Erythroblast (primary cell): ENCODE measurements at regions not wholly inside any gene's neighbourhood (a gene's known extent, or its start where the extent isn't known, plus 50 kb on each side); places are given as distances from the start of the nearest gene placed in this dataset.

Experiments used
- DNase-seq, 2 experiments: peaks; one replicate each; lab custom pipeline; 2025; lab: John Stamatoyannopoulos, UW
- GATA1 ChIP-seq: IDR thresholded peaks from 2 replicates; pipeline ENCODE4 v1.6.1; 2011; ENCODE audit warnings: low read depth, mild to moderate bottlenecking, control low read depth, low read length, moderate library complexity
- POLR2A ChIP-seq: IDR thresholded peaks from 2 replicates; pipeline ENCODE4 v1.6.1; 2011; ENCODE audit warnings: mild to moderate bottlenecking, low read length

GRCh38 chr9:115223471-115223870, 105.5 kb upstream of the TNC start:
- DNase-seq = no peak
- TF ChIP-seq POLR2A (no peak), GATA1 (no peak)

DNA sequence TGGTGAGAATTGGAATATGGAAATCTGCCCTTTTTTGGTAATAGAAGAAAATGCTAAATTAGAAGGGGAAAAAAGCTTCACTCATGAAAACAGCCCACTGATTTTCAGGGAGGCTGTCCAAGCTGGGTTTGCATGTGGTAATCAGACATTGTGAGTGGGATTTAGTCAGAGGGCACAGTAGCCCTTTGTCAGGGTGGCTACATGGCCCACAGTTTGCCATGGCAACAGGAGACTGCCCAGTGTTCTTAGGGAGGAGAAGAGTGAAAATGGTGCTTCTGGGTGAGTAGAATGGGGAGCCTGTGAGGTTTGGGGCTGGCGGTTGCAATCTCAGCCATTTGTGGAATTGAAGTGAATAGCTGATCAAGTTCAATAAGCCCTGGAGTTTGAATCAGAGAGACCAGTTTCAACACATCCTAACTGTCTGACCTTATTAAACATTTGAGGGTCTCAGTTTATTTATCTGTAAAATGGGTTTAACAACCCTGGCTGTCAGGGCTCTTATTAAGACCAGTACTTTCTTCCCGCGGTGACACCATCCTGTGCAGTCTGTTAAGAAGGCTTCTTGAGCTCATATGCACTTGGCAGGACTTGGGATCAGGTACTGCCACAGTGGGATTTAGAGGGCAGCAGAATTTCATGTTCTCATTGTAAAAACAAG, 107.6 kb upstream of the TNC start:
- DNase-seq = no peak
- TF ChIP-seq POLR2A (no peak), GATA1 (no peak)

- DNase-seq = no peak
- TF ChIP-seq GATA1 (no peak), POLR2A (no peak)
These were observed 108.2 kb upstream of the TNC start for GRCh38 chr9:115226152-115226551.

DNA sequence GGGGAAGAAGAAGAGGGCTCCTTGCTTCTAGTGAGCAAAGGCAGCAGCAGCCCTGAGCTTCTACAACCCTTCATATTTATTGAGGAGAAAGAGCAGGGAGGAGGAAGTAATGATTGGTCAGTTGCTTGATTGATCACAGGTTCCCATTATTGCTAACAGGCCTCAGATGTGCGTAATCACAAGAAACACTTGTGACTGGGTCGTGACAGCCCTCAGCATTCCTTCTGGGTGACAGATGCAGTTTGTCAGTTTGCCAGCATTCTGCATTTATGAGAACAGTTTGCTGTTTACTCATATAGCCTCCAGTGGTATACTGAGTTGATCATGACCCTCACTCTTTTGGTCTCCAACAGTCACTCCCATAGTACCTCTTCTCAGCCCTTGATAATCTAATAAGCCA, 111.5 kb upstream of the TNC start:
- DNase-seq = no peak
- TF ChIP-seq GATA1 = no peak
- no peak for TF ChIP-seq POLR2A

GRCh38 chr9:115230924-115231515, 113.1 kb upstream of the TNC start:
- no peak for TF ChIP-seq POLR2A
- TF ChIP-seq GATA1 = no peak
- DNase-seq = no peak

DNA sequence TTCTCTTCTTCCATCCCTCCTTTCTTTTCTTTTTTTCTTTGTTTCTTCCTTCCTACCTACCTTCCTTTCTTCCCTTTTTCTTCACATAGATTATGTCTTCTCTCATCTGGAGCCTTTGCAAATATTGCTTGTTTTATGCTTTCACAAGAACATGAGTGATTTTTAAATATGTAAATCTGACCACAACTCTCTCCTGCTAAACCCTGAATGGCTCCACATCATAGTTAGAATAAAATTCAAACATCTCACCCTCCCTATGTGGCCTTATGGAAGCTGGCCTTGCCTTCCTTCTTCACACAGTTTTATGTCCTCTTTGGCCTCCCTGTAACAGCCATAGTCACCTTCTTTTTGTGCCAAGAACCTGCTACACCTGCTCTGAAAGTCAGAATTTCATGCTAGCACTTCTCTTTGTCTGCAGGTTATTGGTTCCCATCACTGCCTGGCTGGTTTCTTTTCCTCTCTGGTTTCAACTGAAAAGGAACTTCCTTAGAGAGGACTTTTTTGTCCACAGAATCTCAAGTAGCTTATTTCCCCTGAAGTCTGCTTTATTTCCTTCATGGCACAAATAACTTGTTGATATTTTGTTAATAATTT, 114.3 kb upstream of the TNC start:
- no peak for TF ChIP-seq GATA1
- no peak for TF ChIP-seq POLR2A
- DNase-seq = no peak

DNA sequence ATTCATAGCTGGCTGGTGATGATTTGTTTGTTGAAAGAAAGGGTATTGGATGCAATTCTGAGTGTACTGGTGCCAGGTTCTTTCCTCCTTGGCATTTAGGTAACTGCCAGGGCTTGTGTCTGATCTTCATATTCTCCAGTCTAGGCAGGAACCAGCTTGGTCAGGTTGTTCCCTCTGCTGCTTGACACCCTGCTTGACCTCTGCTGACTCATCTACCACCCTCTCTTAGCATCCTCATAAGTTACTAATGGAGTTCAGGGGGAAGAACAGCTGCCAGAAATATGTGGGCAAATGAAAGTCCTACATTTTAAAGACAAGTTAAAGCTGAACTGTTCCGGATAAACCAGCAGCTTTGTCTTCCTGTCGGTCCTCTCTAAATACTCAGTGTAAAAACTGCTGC, 116.1 kb upstream of the TNC start:
- no peak for DNase-seq
- TF ChIP-seq GATA1 = no peak
- no peak for TF ChIP-seq POLR2A

DNA sequence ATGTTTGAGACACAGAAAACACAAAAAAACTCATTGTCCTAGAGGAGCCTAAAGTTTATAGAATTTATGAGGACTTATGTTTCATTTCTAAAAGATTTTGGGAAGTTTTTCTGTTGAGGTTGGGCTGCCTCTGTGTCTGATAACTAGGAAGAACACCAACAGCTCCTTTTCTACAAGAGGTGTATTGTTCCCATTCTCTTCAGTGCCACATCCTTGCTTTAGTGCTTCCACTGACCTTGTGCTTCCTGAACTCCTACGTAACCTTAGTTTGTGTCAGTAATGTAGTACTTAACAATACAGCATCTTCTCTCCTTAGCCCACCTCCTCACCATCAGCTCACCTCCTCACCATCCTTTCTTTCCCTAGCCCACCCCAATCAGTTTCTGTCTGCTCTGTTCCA, 117.3 kb upstream of the TNC start:
- TF ChIP-seq POLR2A (no peak), GATA1 (no peak)
- DNase-seq = no peak

DNA sequence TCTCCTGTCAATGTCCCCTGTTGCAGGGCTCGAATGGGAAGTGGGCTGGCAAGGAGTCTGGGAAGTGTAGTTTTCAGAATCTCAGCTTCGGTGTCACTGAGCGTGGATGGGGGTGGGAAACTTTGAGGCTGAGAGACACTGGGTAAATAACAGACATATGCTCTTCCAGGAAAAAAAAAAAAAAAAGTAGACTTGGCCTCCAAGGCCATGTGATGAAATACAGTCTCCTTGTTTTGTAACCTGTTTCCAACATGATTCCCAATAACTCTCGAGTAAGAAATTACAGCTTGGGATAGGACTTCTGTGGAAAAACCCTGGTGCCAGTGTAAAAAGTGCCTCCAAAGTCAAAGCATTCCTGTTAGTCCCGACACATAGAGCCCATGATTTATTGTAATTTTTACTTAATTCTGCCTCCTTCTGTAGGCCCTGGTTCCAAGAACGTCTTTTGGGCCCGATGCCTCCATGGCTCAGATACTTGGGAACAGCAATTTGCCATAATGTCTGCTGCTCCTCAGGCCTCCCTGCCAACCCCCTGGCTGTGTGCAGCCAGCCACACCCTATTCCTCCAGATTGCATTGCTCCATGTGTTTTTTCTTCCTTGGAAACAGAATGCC, 119.5 kb upstream of the TNC start:
- DNase-seq = no peak
- no peak for TF ChIP-seq GATA1
- no peak for TF ChIP-seq POLR2A

GRCh38 chr9:115240676-115241075, 122.7 kb upstream of the TNC start:
- no peak for TF ChIP-seq GATA1
- no peak for TF ChIP-seq POLR2A
- DNase-seq = no peak

DNA sequence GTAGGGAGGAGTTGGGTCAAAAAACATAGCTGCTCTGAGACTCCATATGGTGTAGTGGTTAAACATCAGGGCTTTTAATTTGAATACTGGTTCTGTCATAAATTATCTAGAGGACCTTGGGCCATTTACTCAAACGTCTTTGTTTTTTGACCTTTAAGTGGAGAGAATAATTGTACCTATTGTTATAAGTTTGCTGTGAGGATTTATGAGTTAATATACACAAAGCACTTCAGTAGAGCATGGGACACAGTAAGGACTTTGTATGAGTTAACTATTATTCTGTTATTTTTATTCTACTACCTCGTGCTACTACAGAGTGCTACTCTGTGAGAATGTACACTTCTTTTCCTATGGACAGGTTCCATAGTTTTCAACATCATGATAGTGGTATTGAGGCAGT, 123.7 kb upstream of the TNC start:
- TF ChIP-seq POLR2A (no peak), GATA1 (no peak)
- no peak for DNase-seq

GRCh38 chr9:115249488-115249887, 131.5 kb upstream of the TNC start:
- DNase-seq = no peak
- TF ChIP-seq POLR2A (no peak), GATA1 (no peak)

DNA sequence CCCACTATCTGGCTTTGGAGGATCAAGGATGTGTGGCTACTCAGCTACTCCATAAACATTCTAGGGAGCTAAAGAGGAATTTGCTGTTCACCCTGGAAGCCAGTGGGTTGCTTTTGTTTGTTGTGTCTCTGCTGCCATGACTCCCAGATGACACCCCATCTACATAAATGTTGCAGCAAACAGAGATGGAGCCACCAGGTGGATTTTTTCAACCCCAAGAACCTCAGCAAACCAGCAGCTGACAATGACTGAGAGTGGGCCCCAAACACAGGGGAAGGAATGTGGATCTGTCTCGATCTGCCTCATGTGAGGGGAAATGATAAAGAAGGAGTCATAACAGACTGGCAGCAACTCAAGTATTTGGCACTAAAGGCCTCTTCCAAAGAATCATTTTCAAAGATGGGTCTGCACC, 132.7 kb upstream of the TNC start:
- TF ChIP-seq GATA1 (no peak), POLR2A (no peak)
- no peak for DNase-seq
